ENCODE measurements at regions not wholly inside any gene's neighbourhood (a gene's known extent, or its start where the extent isn't known, plus 50 kb on each side); places are given as distances from the start of the nearest gene placed in this dataset.

DNA sequence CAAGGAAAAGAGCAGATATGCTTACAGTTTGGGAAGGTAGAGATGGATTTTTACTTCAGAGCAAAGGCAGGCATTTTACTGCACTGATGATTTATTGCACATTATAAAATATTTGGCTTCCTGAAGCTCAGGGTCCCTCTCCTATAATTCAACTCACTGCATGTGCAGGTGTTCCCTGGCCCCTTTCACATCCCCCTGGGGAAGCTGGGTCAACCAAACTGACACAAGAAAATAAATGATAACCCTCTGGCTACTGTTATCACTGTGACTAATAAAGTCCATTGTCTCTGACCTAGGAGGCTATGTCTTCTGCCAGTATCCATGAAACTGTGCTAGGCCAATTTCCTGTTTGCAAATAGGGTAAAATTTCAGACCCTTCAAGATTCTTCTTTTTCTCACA, 163.1 kb downstream of the ARL6IP6 start:
- Histone ChIP-seq H3K9ac (ENCODE audit: low read depth in 1 of 2, low read length in 2 of 2) (no peak overlapping the region), H3K36me3 (ENCODE audit: control insufficient read depth in 4 of 4, insufficient read depth in 3 of 4, low read depth in 1 of 4, low read length in 3 of 4) (no peaks in the 10 kb centered on the region), H3K27ac (ENCODE audit: low read depth in 1 of 2, low read length in 2 of 2) (no peak overlapping the region), H3K4me1 (ENCODE audit: control insufficient read depth in 4 of 4, insufficient read depth in 4 of 4, low read length in 3 of 4) (no peaks in the 10 kb centered on the region), H3K4me3 (ENCODE audit: low read depth in 1 of 3, low read length in 3 of 3) (no peak overlapping the region), H3K9me3 (ENCODE audit: control insufficient read depth in 4 of 4, low read length in 3 of 4) (no peaks in the 10 kb centered on the region), H3K27me3 (ENCODE audit: control insufficient read depth in 4 of 4, insufficient read depth in 4 of 4, low read length in 3 of 4) (peaks cover 0 to 3% (median 0%) of the 10 kb centered on the region in 4 donors)
- TF ChIP-seq SP1 (IDR thresholded peaks at IDR 0.05): no peak
- TF ChIP-seq FOXA1 (IDR thresholded peaks at IDR 0.05): no peak
- no peak for TF ChIP-seq YY1 (IDR thresholded peaks at IDR 0.05)
- TF ChIP-seq, protein P1, sequence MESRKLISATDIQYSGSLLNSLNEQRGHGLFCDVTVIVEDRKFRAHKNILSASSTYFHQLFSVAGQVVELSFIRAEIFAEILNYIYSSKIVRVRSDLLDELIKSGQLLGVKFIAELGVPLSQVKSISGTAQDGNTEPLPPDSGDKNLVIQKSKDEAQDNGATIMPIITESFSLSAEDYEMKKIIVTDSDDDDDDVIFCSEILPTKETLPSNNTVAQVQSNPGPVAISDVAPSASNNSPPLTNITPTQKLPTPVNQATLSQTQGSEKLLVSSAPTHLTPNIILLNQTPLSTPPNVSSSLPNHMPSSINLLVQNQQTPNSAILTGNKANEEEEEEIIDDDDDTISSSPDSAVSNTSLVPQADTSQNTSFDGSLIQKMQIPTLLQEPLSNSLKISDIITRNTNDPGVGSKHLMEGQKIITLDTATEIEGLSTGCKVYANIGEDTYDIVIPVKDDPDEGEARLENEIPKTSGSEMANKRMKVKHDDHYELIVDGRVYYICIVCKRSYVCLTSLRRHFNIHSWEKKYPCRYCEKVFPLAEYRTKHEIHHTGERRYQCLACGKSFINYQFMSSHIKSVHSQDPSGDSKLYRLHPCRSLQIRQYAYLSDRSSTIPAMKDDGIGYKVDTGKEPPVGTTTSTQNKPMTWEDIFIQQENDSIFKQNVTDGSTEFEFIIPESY (IDR thresholded peaks at IDR 0.05): no peak
- no peak for TF ChIP-seq JUND (IDR thresholded peaks at IDR 0.05)
- DNase-seq (ENCODE audit: low spot score): no peak

DNA sequence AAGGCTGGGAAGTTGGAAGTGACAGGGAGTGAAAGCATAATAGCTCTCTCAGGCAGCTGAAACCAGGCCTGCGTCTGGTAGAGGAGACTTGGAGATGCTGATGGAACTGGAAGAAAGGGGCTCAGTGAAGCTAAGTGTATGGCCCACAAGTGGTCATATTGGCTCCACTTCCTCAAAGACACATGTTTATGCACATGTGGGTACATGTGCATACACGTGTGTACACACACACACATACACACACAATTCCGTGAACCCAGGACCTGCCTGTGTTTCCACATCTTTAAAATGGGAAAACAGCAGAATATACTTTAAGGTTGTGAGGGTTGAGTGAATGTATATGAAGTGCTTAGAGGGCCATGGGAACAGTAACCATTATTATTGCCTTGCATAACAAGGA, 160.9 kb downstream of the ARL6IP6 start:
- Histone ChIP-seq H3K36me3 (ENCODE audit: control insufficient read depth in 4 of 4, insufficient read depth in 3 of 4, low read depth in 1 of 4, low read length in 3 of 4) (no peaks in the 10 kb centered on the region), H3K9me3 (ENCODE audit: control insufficient read depth in 4 of 4, low read length in 3 of 4) (no peaks in the 10 kb centered on the region), H3K4me3 (ENCODE audit: low read depth in 1 of 3, low read length in 3 of 3) (no peak overlapping the region), H3K4me1 (ENCODE audit: control insufficient read depth in 4 of 4, insufficient read depth in 4 of 4, low read length in 3 of 4) (no peaks in the 10 kb centered on the region), H3K27me3 (ENCODE audit: control insufficient read depth in 4 of 4, insufficient read depth in 4 of 4, low read length in 3 of 4) (peaks cover 0 to 3% (median 0%) of the 10 kb centered on the region in 4 donors), H3K27ac (ENCODE audit: low read depth in 1 of 2, low read length in 2 of 2) (no peak overlapping the region), H3K9ac (ENCODE audit: low read depth in 1 of 2, low read length in 2 of 2) (no peak overlapping the region)
- DNase-seq (ENCODE audit: low spot score): no peak
- 73% methylated on average over 3 of the region's 3 CpGs for WGBS
- TF ChIP-seq FOXA1 (IDR thresholded peaks at IDR 0.05): no peak
- TF ChIP-seq SP1 (IDR thresholded peaks at IDR 0.05): no peak
- TF ChIP-seq HNF4G (IDR thresholded peaks at IDR 0.05): no peak
- TF ChIP-seq, protein P2, sequence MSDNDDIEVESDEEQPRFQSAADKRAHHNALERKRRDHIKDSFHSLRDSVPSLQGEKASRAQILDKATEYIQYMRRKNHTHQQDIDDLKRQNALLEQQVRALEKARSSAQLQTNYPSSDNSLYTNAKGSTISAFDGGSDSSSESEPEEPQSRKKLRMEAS (IDR thresholded peaks at IDR 0.05): no peak
- TF ChIP-seq HNF4A (conservative IDR thresholded peaks at IDR 0.05): no peak
- TF ChIP-seq, protein P1 (IDR thresholded peaks at IDR 0.05): no peak
- TF ChIP-seq YY1 (IDR thresholded peaks at IDR 0.05): no peak
- no peak for TF ChIP-seq RAD21 (IDR thresholded peaks at IDR 0.05)
- no peak for TF ChIP-seq JUND (IDR thresholded peaks at IDR 0.05)
- no peak for TF ChIP-seq GABPA (IDR thresholded peaks at IDR 0.05 in 1 of 2, conservative IDR thresholded peaks at IDR 0.05 in 1 of 2)
- TF ChIP-seq, protein P3, sequence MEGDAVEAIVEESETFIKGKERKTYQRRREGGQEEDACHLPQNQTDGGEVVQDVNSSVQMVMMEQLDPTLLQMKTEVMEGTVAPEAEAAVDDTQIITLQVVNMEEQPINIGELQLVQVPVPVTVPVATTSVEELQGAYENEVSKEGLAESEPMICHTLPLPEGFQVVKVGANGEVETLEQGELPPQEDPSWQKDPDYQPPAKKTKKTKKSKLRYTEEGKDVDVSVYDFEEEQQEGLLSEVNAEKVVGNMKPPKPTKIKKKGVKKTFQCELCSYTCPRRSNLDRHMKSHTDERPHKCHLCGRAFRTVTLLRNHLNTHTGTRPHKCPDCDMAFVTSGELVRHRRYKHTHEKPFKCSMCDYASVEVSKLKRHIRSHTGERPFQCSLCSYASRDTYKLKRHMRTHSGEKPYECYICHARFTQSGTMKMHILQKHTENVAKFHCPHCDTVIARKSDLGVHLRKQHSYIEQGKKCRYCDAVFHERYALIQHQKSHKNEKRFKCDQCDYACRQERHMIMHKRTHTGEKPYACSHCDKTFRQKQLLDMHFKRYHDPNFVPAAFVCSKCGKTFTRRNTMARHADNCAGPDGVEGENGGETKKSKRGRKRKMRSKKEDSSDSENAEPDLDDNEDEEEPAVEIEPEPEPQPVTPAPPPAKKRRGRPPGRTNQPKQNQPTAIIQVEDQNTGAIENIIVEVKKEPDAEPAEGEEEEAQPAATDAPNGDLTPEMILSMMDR (IDR thresholded peaks at IDR 0.05; ENCODE audit: low read depth, low read length, missing input control): no peak
- no peak for TF ChIP-seq TAF1 (conservative IDR thresholded peaks at IDR 0.05)
- TF ChIP-seq, protein P4, sequence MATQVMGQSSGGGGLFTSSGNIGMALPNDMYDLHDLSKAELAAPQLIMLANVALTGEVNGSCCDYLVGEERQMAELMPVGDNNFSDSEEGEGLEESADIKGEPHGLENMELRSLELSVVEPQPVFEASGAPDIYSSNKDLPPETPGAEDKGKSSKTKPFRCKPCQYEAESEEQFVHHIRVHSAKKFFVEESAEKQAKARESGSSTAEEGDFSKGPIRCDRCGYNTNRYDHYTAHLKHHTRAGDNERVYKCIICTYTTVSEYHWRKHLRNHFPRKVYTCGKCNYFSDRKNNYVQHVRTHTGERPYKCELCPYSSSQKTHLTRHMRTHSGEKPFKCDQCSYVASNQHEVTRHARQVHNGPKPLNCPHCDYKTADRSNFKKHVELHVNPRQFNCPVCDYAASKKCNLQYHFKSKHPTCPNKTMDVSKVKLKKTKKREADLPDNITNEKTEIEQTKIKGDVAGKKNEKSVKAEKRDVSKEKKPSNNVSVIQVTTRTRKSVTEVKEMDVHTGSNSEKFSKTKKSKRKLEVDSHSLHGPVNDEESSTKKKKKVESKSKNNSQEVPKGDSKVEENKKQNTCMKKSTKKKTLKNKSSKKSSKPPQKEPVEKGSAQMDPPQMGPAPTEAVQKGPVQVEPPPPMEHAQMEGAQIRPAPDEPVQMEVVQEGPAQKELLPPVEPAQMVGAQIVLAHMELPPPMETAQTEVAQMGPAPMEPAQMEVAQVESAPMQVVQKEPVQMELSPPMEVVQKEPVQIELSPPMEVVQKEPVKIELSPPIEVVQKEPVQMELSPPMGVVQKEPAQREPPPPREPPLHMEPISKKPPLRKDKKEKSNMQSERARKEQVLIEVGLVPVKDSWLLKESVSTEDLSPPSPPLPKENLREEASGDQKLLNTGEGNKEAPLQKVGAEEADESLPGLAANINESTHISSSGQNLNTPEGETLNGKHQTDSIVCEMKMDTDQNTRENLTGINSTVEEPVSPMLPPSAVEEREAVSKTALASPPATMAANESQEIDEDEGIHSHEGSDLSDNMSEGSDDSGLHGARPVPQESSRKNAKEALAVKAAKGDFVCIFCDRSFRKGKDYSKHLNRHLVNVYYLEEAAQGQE (IDR thresholded peaks at IDR 0.05): no peak
- TF ChIP-seq EGR1 (IDR thresholded peaks at IDR 0.05; ENCODE audit: low read depth in 2 of 2): no peak
- no peak for TF ChIP-seq RXRA (IDR thresholded peaks at IDR 0.05)
- TF ChIP-seq FOXA2 (IDR thresholded peaks at IDR 0.05): no peak
- TF ChIP-seq, protein P5, sequence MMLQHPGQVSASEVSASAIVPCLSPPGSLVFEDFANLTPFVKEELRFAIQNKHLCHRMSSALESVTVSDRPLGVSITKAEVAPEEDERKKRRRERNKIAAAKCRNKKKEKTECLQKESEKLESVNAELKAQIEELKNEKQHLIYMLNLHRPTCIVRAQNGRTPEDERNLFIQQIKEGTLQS (IDR thresholded peaks at IDR 0.05): no peak

Data from liver (tissue), 8 donors.